ENCODE measurements at regions not wholly inside any gene's neighbourhood (a gene's known extent, or its start where the extent isn't known, plus 50 kb on each side); places are given as distances from the start of the nearest gene placed in this dataset.

GRCh38 chr13:44837250-44837649, 152.0 kb downstream of the NUFIP1 start:
- no peak overlapping the region for H3K4me3 ChIP-seq (ENCODE audit: extremely low read depth in 1 of 4, insufficient read depth in 2 of 4, low read depth in 3 of 4, low read length in 4 of 4)
- H3K18ac ChIP-seq (ENCODE audit: extremely low read depth, low read length) = no peak overlapping the region
- 0 out of 2 replicates have a peak overlapping the region, but pooled peaks have one; percentile 4 for H2AFZ ChIP-seq (ENCODE audit: low read length)
- no peaks in the 10 kb centered on the region for H3K79me2 ChIP-seq (ENCODE audit: control insufficient read depth in 1 of 2, insufficient read depth in 2 of 2, low read length in 2 of 2)
- no peak overlapping the region for H2BK5ac ChIP-seq (ENCODE audit: low read depth, low read length)
- no peaks in the 10 kb centered on the region for H3K4me1 ChIP-seq (replicated peaks in 1 of 4; ENCODE audit: control insufficient read depth in 3 of 4, insufficient read depth in 4 of 4, low read length in 3 of 4)
- no peak overlapping the region for H2AK5ac ChIP-seq (ENCODE audit: low read depth, low read length)
- H2BK15ac ChIP-seq (ENCODE audit: low read length) = no peak overlapping the region
- no peak overlapping the region for H3K4me2 ChIP-seq (ENCODE audit: insufficient read depth in 1 of 2, low read depth in 2 of 2, low read length in 2 of 2)
- no peak overlapping the region for H3K23ac ChIP-seq (ENCODE audit: insufficient read length)
- no peak for TF ChIP-seq SIRT6 (IDR thresholded peaks at IDR 0.05; ENCODE audit: low read length)
- TF ChIP-seq USF2 (IDR thresholded peaks at IDR 0.05; ENCODE audit: low read length) = no peak
- no peak for TF ChIP-seq EGR1 (IDR thresholded peaks at IDR 0.05; ENCODE audit: borderline replicate concordance, low read depth, low read length)
- no peak for TF ChIP-seq BACH1 (IDR thresholded peaks at IDR 0.05; ENCODE audit: low read length)
- no peak for TF ChIP-seq TAF7 (optimal IDR thresholded peaks at IDR 0.05; ENCODE audit: borderline replicate concordance, low read depth, low read length)
- TF ChIP-seq NANOG (IDR thresholded peaks at IDR 0.05; ENCODE audit: insufficient read depth, low read depth, low read length, poor library complexity, severe bottlenecking) = no peak
- no peak for TF ChIP-seq TEAD4 (IDR thresholded peaks at IDR 0.05; ENCODE audit: low read depth, low read length)
- no peak for TF ChIP-seq POLR2AphosphoS5 (IDR thresholded peaks at IDR 0.05; ENCODE audit: low read depth, low read length)
- no peak for TF ChIP-seq ASH2L (IDR thresholded peaks at IDR 0.05; ENCODE audit: low read length)
- no peak for TF ChIP-seq BCL11A (IDR thresholded peaks at IDR 0.05; ENCODE audit: low read depth in 2 of 2, low read length in 2 of 2)
- no peak for TF ChIP-seq SRF (IDR thresholded peaks at IDR 0.05; ENCODE audit: low read depth, low read length)
- no peak for TF ChIP-seq SP2 (IDR thresholded peaks at IDR 0.05; ENCODE audit: low read length)
- TF ChIP-seq SIX5 (IDR thresholded peaks at IDR 0.05; ENCODE audit: low read depth, low read length) = no peak
- TF ChIP-seq CHD1 (IDR thresholded peaks at IDR 0.05; ENCODE audit: low read depth, low read length) = no peak
- no peak for TF ChIP-seq ATF3 (IDR thresholded peaks at IDR 0.05; ENCODE audit: insufficient read depth, low read depth, low read length)
- no peak overlapping the region for H4K5ac ChIP-seq (ENCODE audit: insufficient read length, low read depth, low read length)
- no peak overlapping the region for H2BK120ac ChIP-seq (replicated peaks; ENCODE audit: low read depth, low read length)
- H3K9me3 ChIP-seq (ENCODE audit: insufficient read depth in 2 of 2, low read depth in 1 of 2, low read length in 1 of 2) = no peaks in the 10 kb centered on the region
- ChIA-PET POLR2A (ENCODE audit: partially characterized antibody) (no interaction called here), CTCF (ENCODE audit: partially characterized antibody) (no interaction called here)
- no peaks in the 10 kb centered on the region; the same call in 1 of the 2 replicates for H3K23me2 ChIP-seq (ENCODE audit: low read depth, low read length)
- no peaks in the 10 kb centered on the region; a peak in 1 of 7 replicates for H3K27me3 ChIP-seq (replicated peaks in 1 of 4; ENCODE audit: control insufficient read depth in 3 of 4, extremely low read depth in 1 of 4, insufficient read depth in 3 of 4, low read length in 3 of 4)
- DNase-seq (ENCODE audit: low read depth in 1 of 2, low spot score in 2 of 2) (no peak), FAIRE-seq (no peak)
- no peak overlapping the region for H4K91ac ChIP-seq (replicated peaks; ENCODE audit: insufficient read length, low read length)
- no peaks in the 10 kb centered on the region for H3K36me3 ChIP-seq (ENCODE audit: control insufficient read depth in 2 of 4, insufficient read depth in 4 of 4, low read length in 3 of 4)
- H2BK20ac ChIP-seq (ENCODE audit: low read length) = no peak overlapping the region
- H3K4ac ChIP-seq (replicated peaks; ENCODE audit: insufficient read length, low read depth, low read length) = no peak overlapping the region
- H3K9ac ChIP-seq (replicated peaks in 1 of 4; ENCODE audit: extremely low read depth in 1 of 4, low read depth in 3 of 4, low read length in 3 of 4) = no peak overlapping the region
- no peak overlapping the region for H3K14ac ChIP-seq (ENCODE audit: insufficient read length)
- 71% methylated on average over 1 of the region's 1 CpG; no CpG with 5 or more reads in 1 of the 2 experiments for WGBS, 2 experiments (ENCODE audit: extremely low coverage in 1 of 2, insufficient coverage in 1 of 2, insufficient read length in 1 of 2, insufficient replicate concordance in 2 of 2, low coverage in 1 of 2, low lambda C conversion rate in 2 of 2, missing lambda C conversion rate in 1 of 2)
- H3K79me1 ChIP-seq (ENCODE audit: low read depth, low read length) = no peaks in the 10 kb centered on the region
- H3K27ac ChIP-seq (ENCODE audit: low read depth, low read length) = no peak overlapping the region
- H4K8ac ChIP-seq (ENCODE audit: extremely low read depth, insufficient read depth, low read length) = no peak overlapping the region
- H4K20me1 ChIP-seq (replicated peaks in 1 of 2; ENCODE audit: control insufficient read depth in 1 of 2, insufficient read depth in 2 of 2, low read length in 2 of 2) = no peaks in the 10 kb centered on the region
- H2BK12ac ChIP-seq (ENCODE audit: low read depth, low read length) = no peak overlapping the region
- no peak overlapping the region for H3K56ac ChIP-seq (replicated peaks; ENCODE audit: insufficient read length, low read depth, low read length)
